Spleen (tissue), 7 donors: ENCODE measurements at regions not wholly inside any gene's neighbourhood (a gene's known extent, or its start where the extent isn't known, plus 50 kb on each side); places are given as distances from the start of the nearest gene placed in this dataset.

Experiments used
- POLR2AphosphoS5 ChIP-seq, 3 donors: sonication (generic); formaldehyde crosslinking; IDR thresholded peaks; one replicate each; pipeline ENCODE4 v1.5.1; 2017; ENCODE audit warnings: antibody characterized with exemption in 3 of 3
- TF ChIP-seq, protein P1 (sequence below), 11 experiments: fragments of 200-600 bp in 7 of 11; fragments of 450-650 bp in 4 of 11; sonication (generic) in 4 of 11; IDR thresholded peaks in 8 of 11; conservative IDR thresholded peaks in 3 of 11; 1 replicate in 7 of 11; 2 replicates in 4 of 11; pipeline versions ENCODE4 v1.4.0 to v1.8.0; 2016 to 2021; ENCODE audit warnings: antibody characterized with exemption in 11 of 11, inconsistent platforms in 4 of 11, mild to moderate bottlenecking in 1 of 11
- donor health status: DM: no; HTN: no; CAD: no; lungs with moderate emphysema.
- donor health status: DM: no; HTN: no; CAD: no.
- donor health status: DM: no; HTN: no; CAD: no.

DNA sequence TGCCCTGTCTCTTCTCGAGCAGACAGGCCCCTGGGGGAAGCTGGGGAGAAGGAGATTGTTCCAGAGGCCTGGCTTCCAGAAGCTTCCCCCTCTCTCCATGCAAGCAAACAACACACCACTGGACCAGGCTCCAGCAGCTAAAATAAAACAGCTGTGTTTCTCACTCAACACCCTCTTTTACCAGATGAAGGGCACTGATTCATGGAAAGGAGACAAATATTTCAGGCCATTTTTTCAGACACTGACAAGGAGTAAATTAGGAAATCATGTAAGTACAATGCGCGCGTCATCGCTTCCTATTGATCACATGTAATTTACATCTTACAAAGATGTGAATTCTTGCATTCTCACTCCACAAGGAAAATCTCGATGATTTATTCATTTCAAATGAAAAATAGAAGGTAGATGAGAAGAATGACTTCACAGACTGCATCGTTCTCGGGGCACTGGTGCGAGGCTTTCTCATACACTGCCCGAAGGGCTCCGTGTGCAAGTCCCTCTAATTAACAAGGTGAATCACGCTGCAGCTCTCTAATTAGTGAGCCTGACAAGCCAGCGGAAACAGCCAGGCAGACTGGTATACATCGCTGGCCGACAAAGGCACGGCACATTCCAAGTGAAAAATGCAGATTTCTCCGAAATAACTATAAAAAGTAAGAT, 153.6 kb downstream of the KCTD15 start:
- TF ChIP-seq, protein P1, sequence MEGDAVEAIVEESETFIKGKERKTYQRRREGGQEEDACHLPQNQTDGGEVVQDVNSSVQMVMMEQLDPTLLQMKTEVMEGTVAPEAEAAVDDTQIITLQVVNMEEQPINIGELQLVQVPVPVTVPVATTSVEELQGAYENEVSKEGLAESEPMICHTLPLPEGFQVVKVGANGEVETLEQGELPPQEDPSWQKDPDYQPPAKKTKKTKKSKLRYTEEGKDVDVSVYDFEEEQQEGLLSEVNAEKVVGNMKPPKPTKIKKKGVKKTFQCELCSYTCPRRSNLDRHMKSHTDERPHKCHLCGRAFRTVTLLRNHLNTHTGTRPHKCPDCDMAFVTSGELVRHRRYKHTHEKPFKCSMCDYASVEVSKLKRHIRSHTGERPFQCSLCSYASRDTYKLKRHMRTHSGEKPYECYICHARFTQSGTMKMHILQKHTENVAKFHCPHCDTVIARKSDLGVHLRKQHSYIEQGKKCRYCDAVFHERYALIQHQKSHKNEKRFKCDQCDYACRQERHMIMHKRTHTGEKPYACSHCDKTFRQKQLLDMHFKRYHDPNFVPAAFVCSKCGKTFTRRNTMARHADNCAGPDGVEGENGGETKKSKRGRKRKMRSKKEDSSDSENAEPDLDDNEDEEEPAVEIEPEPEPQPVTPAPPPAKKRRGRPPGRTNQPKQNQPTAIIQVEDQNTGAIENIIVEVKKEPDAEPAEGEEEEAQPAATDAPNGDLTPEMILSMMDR (IDR thresholded peaks at IDR 0.05 in 8 of 11, conservative IDR thresholded peaks at IDR 0.05 in 3 of 11) = no peak
- TF ChIP-seq POLR2AphosphoS5 (IDR thresholded peaks at IDR 0.05) = no peak
